OCI-LY7 (cell line): ENCODE measurements at regions not wholly inside any gene's neighbourhood (a gene's known extent, or its start where the extent isn't known, plus 50 kb on each side); places are given as distances from the start of the nearest gene placed in this dataset.

Experiments
- BruUV-seq: library from RNA; stranded (reverse); fragments of 400-500 nt; replicated peaks from 2 replicates; lab custom pipeline; 2021; lab: Mats Ljungman, UMichigan
- CTCF ChIA-PET: fragments of 300-600 bp; sonication (Branson Sonifier 250); formaldehyde crosslinking; loops from one replicate; lab custom pipeline; 2022; ENCODE audit warnings: antibody characterized with exemption; ENCODE audit not compliant: unreplicated experiment; lab: Charles Lee
- POLR2A ChIA-PET: fragments of 300-600 bp; sonication (Branson Sonifier 250); formaldehyde crosslinking; loops from one replicate; lab custom pipeline; 2022; ENCODE audit warnings: antibody characterized with exemption; lab: Charles Lee
- DNase-seq: peaks from one replicate; pipeline ENCODE4 v3.0.0-alpha.2; 2015; ENCODE audit warnings: low spot score
- H2AFZ ChIP-seq: fragments of 200-600 bp; sonication (generic), shearing (Covaris generic); 2 replicates; pipeline ENCODE4 v1.6.1; 2014; ENCODE audit warnings: mild to moderate bottlenecking, antibody characterized with exemption, low read length, moderate library complexity
- H3K27ac ChIP-seq: fragments of 200-600 bp; sonication (generic); 2 replicates; pipeline ENCODE4 v1.5.1; 2014; ENCODE audit warnings: mixed run types, low read depth, mild to moderate bottlenecking, moderate library complexity, low read length, inconsistent platforms; ENCODE audit not compliant: poor library complexity, severe bottlenecking
- H3K36me3 ChIP-seq: fragments of 200-600 bp; sonication (generic); 2 replicates; pipeline ENCODE4 v1.6.1; 2014; ENCODE audit warnings: mild to moderate bottlenecking, antibody characterized with exemption, low read length, moderate library complexity, mixed read lengths; ENCODE audit not compliant: insufficient read depth
- H3K4me1 ChIP-seq: fragments of 200-600 bp; sonication (generic); 2 replicates; pipeline ENCODE4 v1.5.1; 2014; ENCODE audit warnings: mild to moderate bottlenecking, low read length; ENCODE audit not compliant: insufficient read depth, poor library complexity, severe bottlenecking
- H3K4me2 ChIP-seq: fragments of 200-600 bp; sonication (generic); 2 replicates; pipeline ENCODE4 v1.6.1; 2014; ENCODE audit warnings: mild to moderate bottlenecking, low read length
- H3K4me3 ChIP-seq: fragments of 200-600 bp; sonication (generic); 2 replicates; pipeline ENCODE4 v1.5.1; 2014; ENCODE audit warnings: mild to moderate bottlenecking, low read depth, low read length; ENCODE audit not compliant: poor library complexity, severe bottlenecking
- H3K79me2 ChIP-seq: fragments of 200-600 bp; sonication (generic); 2 replicates; pipeline ENCODE4 v1.6.1; 2016; ENCODE audit warnings: low read depth, mild to moderate bottlenecking, low read length, moderate library complexity, mixed read lengths; ENCODE audit not compliant: insufficient read depth
- H3K9me2 ChIP-seq: fragments of 200-600 bp; sonication (generic); 2 replicates; pipeline ENCODE4 v1.6.1; 2016; ENCODE audit warnings: mild to moderate bottlenecking, low read length, mixed read lengths; ENCODE audit not compliant: insufficient read depth
- H3K9me3 ChIP-seq: fragments of 200-600 bp; sonication (generic); 2 replicates; pipeline ENCODE4 v1.6.1; 2014; ENCODE audit warnings: mild to moderate bottlenecking, mixed run types, low read length, mixed read lengths
- H4K20me1 ChIP-seq: fragments of 200-600 bp; sonication (generic); 2 replicates; pipeline ENCODE4 v1.6.1; 2014; ENCODE audit warnings: mild to moderate bottlenecking, antibody characterized with exemption, low read length, moderate library complexity, mixed read lengths; ENCODE audit not compliant: insufficient read depth
- EZH2phosphoT487 ChIP-seq: fragments of 200-600 bp; sonication (generic); IDR thresholded peaks from 2 replicates; pipeline ENCODE4 v1.6.1; 2018; ENCODE audit warnings: low read depth, borderline replicate concordance, mild to moderate bottlenecking, mixed run types, antibody characterized with exemption, low read length, moderate library complexity, mixed read lengths
- intact Hi-C: fragments of 100-400 bp; cut with micrococcal nuclease; formaldehyde crosslinking; loops from one replicate; pipeline ENCODE4 v1.10.0; 2022; ENCODE audit not compliant: unreplicated experiment
- TF ChIP-seq, protein P1 (sequence below): fragments of 200-600 bp; sonication (generic); conservative IDR thresholded peaks from 2 replicates; pipeline ENCODE4 v1.5.1; 2014; ENCODE audit warnings: mild to moderate bottlenecking, antibody characterized with exemption, low read length, moderate library complexity, mixed read lengths

DNA sequence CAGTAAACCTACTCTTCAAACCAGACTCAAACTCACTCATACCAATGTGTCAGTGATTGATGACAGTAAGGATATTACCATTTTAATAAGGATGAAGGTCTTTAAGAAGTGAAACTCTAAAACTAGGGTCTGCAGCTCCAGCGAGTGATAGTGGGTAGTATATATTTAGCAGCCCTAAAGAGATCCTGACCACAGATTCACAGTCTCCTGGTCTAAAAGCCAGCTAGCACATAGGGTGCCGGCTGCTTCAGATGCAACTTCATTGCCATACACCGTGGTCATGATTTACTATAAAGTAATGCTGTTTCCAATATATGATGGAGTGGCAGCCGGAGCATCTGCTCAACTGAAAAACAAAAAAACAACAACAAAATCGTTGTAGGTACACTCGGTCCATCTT, 99.6 kb upstream of the MDM1 start:
- Histone ChIP-seq H3K4me3 (no peak overlapping the region), H3K4me1 (no peaks in the 10 kb centered on the region), H4K20me1 (no peaks in the 10 kb centered on the region), H3K4me2 (no peak overlapping the region), H3K27ac (no peak overlapping the region), H3K9me2 (no peaks in the 10 kb centered on the region), H3K9me3 (peaks cover 8% of the 10 kb centered on the region; the same call in 1 of the 2 replicates), H3K36me3 (no peaks in the 10 kb centered on the region), H3K79me2 (no peaks in the 10 kb centered on the region), H2AFZ (no peak overlapping the region)
- ChIA-PET CTCF (no interaction called here), POLR2A (interaction anchor here (0.7 kb wide), 1 partner anchor 39 kb away, joined by 3 read pairs; no protein-coding TSS in a partner anchor)
- no TSS peak for BruUV-seq
- DNase-seq: no peak
- TF ChIP-seq EZH2phosphoT487: no peak
- TF ChIP-seq, protein P1, sequence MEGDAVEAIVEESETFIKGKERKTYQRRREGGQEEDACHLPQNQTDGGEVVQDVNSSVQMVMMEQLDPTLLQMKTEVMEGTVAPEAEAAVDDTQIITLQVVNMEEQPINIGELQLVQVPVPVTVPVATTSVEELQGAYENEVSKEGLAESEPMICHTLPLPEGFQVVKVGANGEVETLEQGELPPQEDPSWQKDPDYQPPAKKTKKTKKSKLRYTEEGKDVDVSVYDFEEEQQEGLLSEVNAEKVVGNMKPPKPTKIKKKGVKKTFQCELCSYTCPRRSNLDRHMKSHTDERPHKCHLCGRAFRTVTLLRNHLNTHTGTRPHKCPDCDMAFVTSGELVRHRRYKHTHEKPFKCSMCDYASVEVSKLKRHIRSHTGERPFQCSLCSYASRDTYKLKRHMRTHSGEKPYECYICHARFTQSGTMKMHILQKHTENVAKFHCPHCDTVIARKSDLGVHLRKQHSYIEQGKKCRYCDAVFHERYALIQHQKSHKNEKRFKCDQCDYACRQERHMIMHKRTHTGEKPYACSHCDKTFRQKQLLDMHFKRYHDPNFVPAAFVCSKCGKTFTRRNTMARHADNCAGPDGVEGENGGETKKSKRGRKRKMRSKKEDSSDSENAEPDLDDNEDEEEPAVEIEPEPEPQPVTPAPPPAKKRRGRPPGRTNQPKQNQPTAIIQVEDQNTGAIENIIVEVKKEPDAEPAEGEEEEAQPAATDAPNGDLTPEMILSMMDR: no peak
- intact Hi-C loops: no loop called here

DNA sequence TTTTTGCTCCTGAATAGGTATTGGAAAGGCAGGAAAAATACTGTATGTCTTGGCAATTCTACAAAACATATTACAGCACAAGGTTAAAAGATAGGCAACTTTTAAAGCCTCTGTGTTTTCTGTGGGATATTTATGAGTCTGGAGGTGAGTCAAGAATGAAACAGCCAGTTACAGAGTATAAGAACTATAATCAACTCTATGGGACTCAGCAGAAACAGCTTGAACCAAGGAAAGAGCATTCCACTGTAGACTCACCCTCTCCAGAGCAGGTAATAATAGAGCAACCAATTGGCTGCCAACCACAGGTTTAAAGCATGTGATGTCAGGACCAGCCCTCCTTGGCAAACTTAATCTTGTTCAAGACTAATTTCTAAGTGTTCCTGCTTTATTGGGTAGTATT, 100.5 kb upstream of the MDM1 start:
- no peak overlapping the region for H3K4me3 ChIP-seq
- H3K9me3 ChIP-seq: peaks cover 8% of the 10 kb centered on the region; the same call in 1 of the 2 replicates
- no peaks in the 10 kb centered on the region for H4K20me1 ChIP-seq
- no peaks in the 10 kb centered on the region for H3K79me2 ChIP-seq
- H3K27ac ChIP-seq: no peak overlapping the region
- H3K4me2 ChIP-seq: no peak overlapping the region
- no peaks in the 10 kb centered on the region for H3K36me3 ChIP-seq
- POLR2A ChIA-PET: interaction anchor here (0.6 kb wide), 1 partner anchor 174 kb away, joined by 4 read pairs; no protein-coding TSS in a partner anchor
- no peak overlapping the region for H2AFZ ChIP-seq
- CTCF ChIA-PET: no interaction called here
- no peaks in the 10 kb centered on the region for H3K9me2 ChIP-seq
- intact Hi-C loops: no loop called here
- TF ChIP-seq, protein P1: no peak
- no peak for TF ChIP-seq EZH2phosphoT487
- no TSS peak for BruUV-seq
- H3K4me1 ChIP-seq: no peaks in the 10 kb centered on the region
- DNase-seq: no peak

GRCh38 chr12:68434391-68435298, 102.5 kb upstream of the MDM1 start:
- H3K9me2 ChIP-seq: no peaks in the 10 kb centered on the region
- ChIA-PET CTCF (no interaction called here), POLR2A (no interaction called here)
- H3K79me2 ChIP-seq: no peaks in the 10 kb centered on the region
- H3K27ac ChIP-seq: no peak overlapping the region
- H4K20me1 ChIP-seq: no peaks in the 10 kb centered on the region
- H2AFZ ChIP-seq: no peak overlapping the region
- intact Hi-C loops: no loop called here
- DNase-seq: no peak
- TF ChIP-seq, protein P1: no peak
- TF ChIP-seq EZH2phosphoT487: no peak
- no peak overlapping the region for H3K4me3 ChIP-seq
- peaks cover 8% of the 10 kb centered on the region; the same call in 1 of the 2 replicates for H3K9me3 ChIP-seq
- H3K4me1 ChIP-seq: no peaks in the 10 kb centered on the region
- no peak overlapping the region for H3K4me2 ChIP-seq
- BruUV-seq: no TSS peak
- no peaks in the 10 kb centered on the region for H3K36me3 ChIP-seq
